CD4-positive, CD25-positive, alpha-beta regulatory T cell (primary cell): ENCODE measurements at regions not wholly inside any gene's neighbourhood (a gene's known extent, or its start where the extent isn't known, plus 50 kb on each side); places are given as distances from the start of the nearest gene placed in this dataset.
A peak's percentile ranks its signal among the peaks of the same experiment; 100 is the strongest.

ENCODE experiments used
- ATAC-seq, 2 donors: fragments of 150-1000 bp; cut with Tn5 transposase; one replicate each; pipeline ENCODE4 v1.10.0; 2021; ENCODE audit warnings: low read depth in 2 of 2, moderate number of reproducible peaks in 2 of 2, moderate library complexity in 1 of 2
- DNase-seq, 3 donors: peaks; one replicate each; pipeline versions ENCODE4 v3.0.0 to v3.0.0-alpha.2; 2012 to 2022; ENCODE audit warnings: mixed read lengths in 1 of 3
- H3K27ac ChIP-seq: one replicate; pipeline ENCODE4 v1.7.0; 2013; ENCODE audit warnings: mild to moderate bottlenecking, low read length; ENCODE audit not compliant: insufficient read depth, poor library complexity, severe bottlenecking
- H3K27me3 ChIP-seq: one replicate; pipeline ENCODE4 v1.7.0; 2013; ENCODE audit warnings: low read length; ENCODE audit not compliant: control insufficient read depth, insufficient read depth
- H3K36me3 ChIP-seq: one replicate; pipeline ENCODE4 v1.7.0; 2013; ENCODE audit warnings: mild to moderate bottlenecking, low read length, moderate library complexity; ENCODE audit not compliant: control insufficient read depth, insufficient read depth
- H3K4me1 ChIP-seq: 2 replicates; pipeline ENCODE4 v1.7.0; 2013; ENCODE audit warnings: mild to moderate bottlenecking, low read length; ENCODE audit not compliant: insufficient read depth, control insufficient read depth, poor library complexity, severe bottlenecking
- H3K4me3 ChIP-seq: one replicate; pipeline ENCODE4 v1.7.0; 2013; ENCODE audit warnings: low read depth, mild to moderate bottlenecking, low read length, moderate library complexity
- H3K9me3 ChIP-seq, 2 experiments: 1 replicate in 1 of 2; 2 replicates in 1 of 2; pipeline ENCODE4 v1.7.0; 2013; ENCODE audit warnings: low read length in 2 of 2, mild to moderate bottlenecking in 1 of 2, moderate library complexity in 1 of 2; ENCODE audit not compliant: control insufficient read depth in 2 of 2
- H3K27ac Mint-ChIP-seq, 3 donors: one replicate each; pipeline ENCODE4 v1.8.0; 2020 to 2022; ENCODE audit warnings: mild to moderate bottlenecking in 3 of 3, mixed read lengths in 3 of 3, moderate library complexity in 2 of 3
- H3K27me3 Mint-ChIP-seq: one replicate; pipeline ENCODE4 v1.8.0; 2022; ENCODE audit warnings: mild to moderate bottlenecking, mixed read lengths
- H3K36me3 Mint-ChIP-seq: one replicate; pipeline ENCODE4 v1.8.0; 2020; ENCODE audit warnings: mixed read lengths
- H3K4me1 Mint-ChIP-seq, 4 donors: one replicate each; pipeline ENCODE4 v1.8.0; 2020 to 2022; ENCODE audit warnings: mixed read lengths in 4 of 4, mild to moderate bottlenecking in 1 of 4
- H3K4me3 Mint-ChIP-seq, 4 donors: one replicate each; pipeline ENCODE4 v1.8.0; 2020 to 2022; ENCODE audit warnings: mild to moderate bottlenecking in 4 of 4, mixed read lengths in 4 of 4, moderate library complexity in 3 of 4
- H3K9me3 Mint-ChIP-seq, 7 donors: one replicate each; pipeline ENCODE4 v1.8.0; 2020 to 2022; ENCODE audit warnings: mixed read lengths in 7 of 7, mild to moderate bottlenecking in 3 of 7, moderate library complexity in 2 of 7

GRCh38 chr11:127106938-127107337, 106.4 kb upstream of the KIRREL3 start:
- no peak for ATAC-seq
- Mint-ChIP-seq H3K4me3 (no peak overlapping the region), H3K27me3 (no peaks in the 10 kb centered on the region), H3K9me3 (peaks cover 0 to 2% (median 0%) of the 10 kb centered on the region in 7 donors), H3K4me1 (no peaks in the 10 kb centered on the region), H3K36me3 (no peaks in the 10 kb centered on the region), H3K27ac (no peak overlapping the region)
- H3K36me3 ChIP-seq = no peaks in the 10 kb centered on the region
- no peak for DNase-seq
- no peaks in the 10 kb centered on the region for H3K27me3 ChIP-seq
- H3K27ac ChIP-seq = no peak overlapping the region
- no peak overlapping the region for H3K4me3 ChIP-seq
- H3K4me1 ChIP-seq = no peaks in the 10 kb centered on the region
- H3K9me3 ChIP-seq = no peaks in the 10 kb centered on the region

- H3K27ac Mint-ChIP-seq = no peak overlapping the region
- no peak overlapping the region for H3K4me3 Mint-ChIP-seq
- H3K36me3 ChIP-seq = no peaks in the 10 kb centered on the region
- no peaks in the 10 kb centered on the region for H3K4me1 Mint-ChIP-seq
- H3K27me3 ChIP-seq = no peaks in the 10 kb centered on the region
- DNase-seq = no peak
- no peaks in the 10 kb centered on the region for H3K27me3 Mint-ChIP-seq
- no peak overlapping the region for H3K27ac ChIP-seq
- no peaks in the 10 kb centered on the region for H3K9me3 ChIP-seq
- no peak overlapping the region for H3K4me3 ChIP-seq
- H3K4me1 ChIP-seq = no peaks in the 10 kb centered on the region
- no peak for ATAC-seq
- no peaks in the 10 kb centered on the region for H3K36me3 Mint-ChIP-seq
- H3K9me3 Mint-ChIP-seq = peaks cover 0 to 2% (median 0%) of the 10 kb centered on the region in 7 donors
Measured at GRCh38 chr11:127105593-127106541, 105.3 kb upstream of the KIRREL3 start.

- Mint-ChIP-seq H3K4me3 (no peak overlapping the region), H3K36me3 (no peaks in the 10 kb centered on the region)
- no peak for ATAC-seq
Measured at GRCh38 chr11:127103586-127104388, 103.2 kb upstream of the KIRREL3 start.

GRCh38 chr11:127098684-127099083, 98.1 kb upstream of the KIRREL3 start:
- H3K9me3 ChIP-seq = no peaks in the 10 kb centered on the region

More at GRCh38 chr11:127103586-127104388, 103.2 kb upstream of the KIRREL3 start:
- Histone ChIP-seq H3K36me3 (no peaks in the 10 kb centered on the region), H3K27me3 (no peaks in the 10 kb centered on the region), H3K4me1 (no peaks in the 10 kb centered on the region), H3K9me3 (no peaks in the 10 kb centered on the region), H3K27ac (no peak overlapping the region), H3K4me3 (no peak overlapping the region)
- no peak for DNase-seq
- no peaks in the 10 kb centered on the region for H3K27me3 Mint-ChIP-seq
- no peak overlapping the region for H3K27ac Mint-ChIP-seq
- H3K9me3 Mint-ChIP-seq = peaks cover 0 to 2% (median 0%) of the 10 kb centered on the region in 7 donors
- no peaks in the 10 kb centered on the region for H3K4me1 Mint-ChIP-seq

GRCh38 chr11:127080735-127081134, 80.2 kb upstream of the KIRREL3 start:
- no peaks in the 10 kb centered on the region for H3K27me3 Mint-ChIP-seq
- Histone ChIP-seq H3K4me1 (no peaks in the 10 kb centered on the region), H3K36me3 (no peaks in the 10 kb centered on the region), H3K27ac (no peak overlapping the region), H3K27me3 (no peaks in the 10 kb centered on the region), H3K9me3 (no peaks in the 10 kb centered on the region), H3K4me3 (no peak overlapping the region)
- peaks cover 0 to 2% (median 0%) of the 10 kb centered on the region in 7 donors for H3K9me3 Mint-ChIP-seq
- ATAC-seq (no peak), DNase-seq (no peak)
- H3K4me1 Mint-ChIP-seq = no peaks in the 10 kb centered on the region
- H3K4me3 Mint-ChIP-seq = no peak overlapping the region
- no peak overlapping the region for H3K27ac Mint-ChIP-seq
- no peaks in the 10 kb centered on the region for H3K36me3 Mint-ChIP-seq

More at GRCh38 chr11:127098684-127099083, 98.1 kb upstream of the KIRREL3 start:
- Mint-ChIP-seq H3K9me3 (peaks cover 0 to 1% (median 0%) of the 10 kb centered on the region in 7 donors), H3K36me3 (no peaks in the 10 kb centered on the region), H3K27me3 (no peaks in the 10 kb centered on the region), H3K4me3 (no peak overlapping the region), H3K27ac (no peak overlapping the region), H3K4me1 (no peaks in the 10 kb centered on the region)
- no peak overlapping the region for H3K4me3 ChIP-seq
- no peaks in the 10 kb centered on the region for H3K36me3 ChIP-seq
- ATAC-seq = no peak
- H3K4me1 ChIP-seq = no peaks in the 10 kb centered on the region
- H3K27me3 ChIP-seq = no peaks in the 10 kb centered on the region
- DNase-seq = no peak
- H3K27ac ChIP-seq = no peak overlapping the region

GRCh38 chr11:127075758-127076157, 75.2 kb upstream of the KIRREL3 start:
- H3K27ac Mint-ChIP-seq = no peak overlapping the region
- H3K36me3 Mint-ChIP-seq = no peaks in the 10 kb centered on the region
- H3K4me1 Mint-ChIP-seq = no peaks in the 10 kb centered on the region
- DNase-seq (no peak), ATAC-seq (no peak)
- no peaks in the 10 kb centered on the region for H3K36me3 ChIP-seq
- no peaks in the 10 kb centered on the region for H3K4me1 ChIP-seq
- H3K9me3 Mint-ChIP-seq = peaks cover 0 to 5% (median 0%) of the 10 kb centered on the region in 7 donors
- no peaks in the 10 kb centered on the region for H3K9me3 ChIP-seq
- no peak overlapping the region for H3K4me3 Mint-ChIP-seq
- H3K4me3 ChIP-seq = no peak overlapping the region
- no peak overlapping the region for H3K27ac ChIP-seq
- no peaks in the 10 kb centered on the region for H3K27me3 Mint-ChIP-seq
- H3K27me3 ChIP-seq = no peaks in the 10 kb centered on the region

GRCh38 chr11:127074151-127074761, 73.7 kb upstream of the KIRREL3 start:
- Histone ChIP-seq H3K27me3 (no peaks in the 10 kb centered on the region), H3K27ac (no peak overlapping the region), H3K36me3 (no peaks in the 10 kb centered on the region), H3K9me3 (no peaks in the 10 kb centered on the region), H3K4me3 (no peak overlapping the region), H3K4me1 (no peaks in the 10 kb centered on the region)
- Mint-ChIP-seq H3K4me1 (no peaks in the 10 kb centered on the region), H3K27me3 (no peaks in the 10 kb centered on the region), H3K4me3 (no peak overlapping the region), H3K27ac (no peak overlapping the region), H3K9me3 (peaks cover 0 to 5% (median 0%) of the 10 kb centered on the region in 7 donors), H3K36me3 (no peaks in the 10 kb centered on the region)
- peak in 1 of 3 donors; percentile 2 for DNase-seq
- ATAC-seq = no peak
